Activated T-cell treated with anti-CD3 and anti-CD28 coated beads, Interleukin-2, amount 50 U/mL, for 4 hours (primary cell): ENCODE measurements at regions not wholly inside any gene's neighbourhood (a gene's known extent, or its start where the extent isn't known, plus 50 kb on each side); places are given as distances from the start of the nearest gene placed in this dataset.

ENCODE experiments used
- ATAC-seq, 2 donors: fragments of 200-7000 bp; cut with Tn5 transposase; one replicate each; pipeline ENCODE4 v1.10.0; 2021
- DNase-seq: peaks from one replicate; pipeline ENCODE4 v3.0.0-alpha.2; 2020
- H3K27me3 Mint-ChIP-seq: one replicate; pipeline ENCODE4 v1.8.0; 2021; ENCODE audit warnings: low read depth, mixed read lengths
- H3K36me3 Mint-ChIP-seq: one replicate; pipeline ENCODE4 v1.8.0; 2022; ENCODE audit warnings: mixed read lengths; ENCODE audit not compliant: insufficient read depth
- H3K4me1 Mint-ChIP-seq: one replicate; pipeline ENCODE4 v1.8.0; 2021; ENCODE audit warnings: low read depth, mixed read lengths
- H3K4me3 Mint-ChIP-seq: one replicate; pipeline ENCODE4 v1.8.0; 2021; ENCODE audit warnings: mild to moderate bottlenecking, moderate library complexity, mixed read lengths
- H3K9me3 Mint-ChIP-seq: one replicate; pipeline ENCODE4 v1.8.0; 2021; ENCODE audit warnings: mixed read lengths

DNA sequence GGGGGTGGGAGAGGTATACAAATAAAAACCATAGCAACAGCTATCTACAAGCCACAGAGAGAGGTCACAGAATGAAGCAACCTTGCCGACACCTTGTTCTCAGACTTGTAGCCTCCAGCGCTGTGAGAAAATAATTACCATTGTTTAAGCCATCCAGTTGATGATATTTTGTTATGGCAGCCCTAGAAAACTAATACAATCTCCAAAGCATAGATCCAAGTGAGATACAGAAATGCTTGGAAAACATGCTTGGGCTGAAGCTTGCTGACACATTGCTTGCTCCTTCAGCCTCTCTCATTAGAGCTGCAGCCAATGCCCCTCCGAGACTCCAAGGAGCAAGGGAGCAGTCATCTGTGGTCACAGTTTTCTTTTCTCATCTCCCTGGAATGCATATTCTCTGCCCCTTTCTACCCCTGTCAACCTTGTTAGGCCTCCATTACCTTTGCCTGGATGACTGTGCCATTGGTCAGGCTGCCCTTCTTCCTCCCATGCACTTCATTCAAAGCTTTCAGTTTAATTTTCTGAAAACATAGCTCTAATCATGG lies 401.4 kb upstream of the KLF4 start:
- Mint-ChIP-seq H3K4me1 (no peaks in the 10 kb centered on the region), H3K27me3 (no peaks in the 10 kb centered on the region)
- ATAC-seq: no peak

GRCh38 chr9:107888773-107889227 lies 399.2 kb upstream of the KLF4 start:
- ATAC-seq: no peak

More for the DNA sequence above, 401.4 kb upstream of the KLF4 start:
- no peak overlapping the region for H3K4me3 Mint-ChIP-seq
- DNase-seq: no peak
- H3K36me3 Mint-ChIP-seq: no peaks in the 10 kb centered on the region
- peaks cover 9% of the 10 kb centered on the region for H3K9me3 Mint-ChIP-seq

DNA sequence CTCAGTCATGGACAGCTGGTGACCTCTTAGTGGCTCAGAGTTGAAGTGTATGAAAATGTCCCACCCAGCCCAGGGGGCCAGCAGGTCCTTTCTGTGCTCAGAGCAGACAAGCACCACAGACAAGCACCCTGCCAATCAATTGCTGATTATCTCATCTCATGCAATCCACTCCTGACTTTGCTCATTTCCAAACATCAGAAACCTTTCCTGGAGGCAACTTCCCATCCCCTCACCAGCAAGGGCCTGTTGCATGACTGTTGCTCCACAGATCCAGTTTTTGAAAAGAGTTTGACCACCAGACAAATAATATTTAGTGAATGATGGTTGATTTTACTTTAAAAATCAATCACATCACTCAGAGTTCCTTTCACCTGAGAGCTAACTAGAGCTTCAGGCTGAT lies 397.3 kb upstream of the KLF4 start:
- Mint-ChIP-seq H3K9me3 (peaks cover 7% of the 10 kb centered on the region), H3K4me1 (peaks cover 2% of the 10 kb centered on the region), H3K27me3 (no peaks in the 10 kb centered on the region), H3K4me3 (no peak overlapping the region), H3K36me3 (no peaks in the 10 kb centered on the region)
- DNase-seq: no peak
- ATAC-seq: no peak

More at GRCh38 chr9:107888773-107889227, 399.2 kb upstream of the KLF4 start:
- DNase-seq: no peak
- Mint-ChIP-seq H3K9me3 (peaks cover 9% of the 10 kb centered on the region), H3K4me3 (no peak overlapping the region), H3K27me3 (no peaks in the 10 kb centered on the region), H3K36me3 (no peaks in the 10 kb centered on the region), H3K4me1 (peaks cover 2% of the 10 kb centered on the region)

- H3K9me3 Mint-ChIP-seq: peaks cover 4% of the 10 kb centered on the region
- H3K36me3 Mint-ChIP-seq: no peaks in the 10 kb centered on the region
- no peak for ATAC-seq
- no peak for DNase-seq
- H3K27me3 Mint-ChIP-seq: no peaks in the 10 kb centered on the region
- peaks cover 2% of the 10 kb centered on the region for H3K4me1 Mint-ChIP-seq
- no peak overlapping the region for H3K4me3 Mint-ChIP-seq
Measured at GRCh38 chr9:107883496-107884124, 394.0 kb upstream of the KLF4 start.

GRCh38 chr9:107881626-107882300 lies 392.2 kb upstream of the KLF4 start:
- no peak overlapping the region for H3K4me3 Mint-ChIP-seq
- H3K27me3 Mint-ChIP-seq: no peaks in the 10 kb centered on the region
- no peak for DNase-seq
- no peaks in the 10 kb centered on the region for H3K36me3 Mint-ChIP-seq
- peaks cover 2% of the 10 kb centered on the region for H3K4me1 Mint-ChIP-seq
- ATAC-seq: no peak
- peaks cover 4% of the 10 kb centered on the region for H3K9me3 Mint-ChIP-seq

DNA sequence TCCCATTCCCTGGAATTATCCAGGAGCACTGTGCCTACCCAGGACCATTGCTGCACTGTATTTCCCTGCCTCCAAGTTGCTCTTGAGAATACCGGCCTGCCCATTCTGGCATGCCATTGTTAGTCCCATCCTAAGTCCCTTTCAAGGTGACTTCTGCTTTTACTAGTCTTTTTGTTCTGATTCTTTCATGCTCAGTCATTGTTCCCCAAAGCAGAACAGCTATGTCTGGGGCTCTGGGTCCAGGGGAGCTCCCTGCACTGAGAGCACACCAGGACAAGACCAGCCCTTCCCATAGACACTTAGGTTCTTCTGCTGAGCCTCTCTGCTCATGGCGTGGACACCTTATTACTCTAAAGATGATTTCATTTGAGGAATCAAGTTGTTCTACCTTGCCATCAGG lies 388.9 kb upstream of the KLF4 start:
- Mint-ChIP-seq H3K4me3 (no peak overlapping the region), H3K9me3 (peaks cover 8% of the 10 kb centered on the region), H3K4me1 (no peaks in the 10 kb centered on the region), H3K36me3 (no peaks in the 10 kb centered on the region), H3K27me3 (no peaks in the 10 kb centered on the region)
- DNase-seq (no peak), ATAC-seq (no peak)

GRCh38 chr9:107875571-107875980 lies 386.0 kb upstream of the KLF4 start:
- H3K4me1 Mint-ChIP-seq: no peaks in the 10 kb centered on the region
- peaks cover 8% of the 10 kb centered on the region for H3K9me3 Mint-ChIP-seq
- no peaks in the 10 kb centered on the region for H3K36me3 Mint-ChIP-seq
- H3K27me3 Mint-ChIP-seq: no peaks in the 10 kb centered on the region
- H3K4me3 Mint-ChIP-seq: no peak overlapping the region
- DNase-seq (no peak), ATAC-seq (no peak)

- H3K4me3 Mint-ChIP-seq: no peak overlapping the region
Measured at GRCh38 chr9:107874591-107875369, 385.2 kb upstream of the KLF4 start.

DNA sequence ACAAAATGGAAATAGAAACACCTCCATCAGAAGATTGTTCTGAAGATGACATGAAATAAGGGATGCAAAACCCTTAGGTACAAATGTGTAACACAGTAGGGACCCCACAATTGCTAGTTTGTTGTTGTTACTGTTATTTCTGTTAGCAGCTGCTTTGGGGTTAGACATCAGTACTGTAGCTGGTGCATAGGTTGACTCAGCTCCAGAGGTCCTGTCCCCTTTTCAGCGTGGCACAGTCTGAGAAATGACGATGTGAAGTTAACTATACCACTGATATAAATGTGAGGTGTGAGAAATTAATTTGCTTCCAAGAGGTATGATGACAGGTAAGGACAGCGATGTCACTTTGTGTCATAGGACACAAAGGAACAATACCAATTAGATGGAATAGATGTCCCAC lies 384.6 kb upstream of the KLF4 start:
- Mint-ChIP-seq H3K4me3 (no peak overlapping the region), H3K27me3 (no peaks in the 10 kb centered on the region), H3K4me1 (no peaks in the 10 kb centered on the region), H3K36me3 (no peaks in the 10 kb centered on the region), H3K9me3 (peaks cover 5% of the 10 kb centered on the region)
- ATAC-seq: no peak
- no peak for DNase-seq

More at GRCh38 chr9:107874591-107875369, 385.2 kb upstream of the KLF4 start:
- ATAC-seq: no peak
- Mint-ChIP-seq H3K27me3 (no peaks in the 10 kb centered on the region), H3K9me3 (peaks cover 8% of the 10 kb centered on the region), H3K36me3 (no peaks in the 10 kb centered on the region), H3K4me1 (no peaks in the 10 kb centered on the region)
- no peak for DNase-seq

- H3K4me3 Mint-ChIP-seq: no peak overlapping the region
- H3K27me3 Mint-ChIP-seq: no peaks in the 10 kb centered on the region
- DNase-seq (no peak), ATAC-seq (no peak)
- no peaks in the 10 kb centered on the region for H3K36me3 Mint-ChIP-seq
- H3K9me3 Mint-ChIP-seq: peaks cover 7% of the 10 kb centered on the region
- no peaks in the 10 kb centered on the region for H3K4me1 Mint-ChIP-seq
Measured at GRCh38 chr9:107872457-107873192, 383.1 kb upstream of the KLF4 start.

GRCh38 chr9:107870927-107871680 lies 381.5 kb upstream of the KLF4 start:
- Mint-ChIP-seq H3K4me1 (no peaks in the 10 kb centered on the region), H3K27me3 (no peaks in the 10 kb centered on the region), H3K4me3 (no peak overlapping the region), H3K9me3 (peaks cover 7% of the 10 kb centered on the region), H3K36me3 (no peaks in the 10 kb centered on the region)
- no peak for DNase-seq
- no peak for ATAC-seq

GRCh38 chr9:107870221-107870620 lies 380.7 kb upstream of the KLF4 start:
- DNase-seq: no peak
- no peak for ATAC-seq
- no peaks in the 10 kb centered on the region for H3K4me1 Mint-ChIP-seq

GRCh38 chr9:107869111-107869510 lies 379.5 kb upstream of the KLF4 start:
- H3K4me3 Mint-ChIP-seq: no peak overlapping the region
- no peaks in the 10 kb centered on the region for H3K4me1 Mint-ChIP-seq
- no peaks in the 10 kb centered on the region for H3K36me3 Mint-ChIP-seq
- no peak for ATAC-seq
- H3K9me3 Mint-ChIP-seq: peaks cover 3% of the 10 kb centered on the region
- no peak for DNase-seq
- H3K27me3 Mint-ChIP-seq: no peaks in the 10 kb centered on the region

More at GRCh38 chr9:107870221-107870620, 380.7 kb upstream of the KLF4 start:
- Mint-ChIP-seq H3K9me3 (peaks cover 3% of the 10 kb centered on the region), H3K36me3 (no peaks in the 10 kb centered on the region), H3K4me3 (no peak overlapping the region), H3K27me3 (no peaks in the 10 kb centered on the region)
